Choroid plexus epithelial cell (primary cell): ENCODE measurements at regions not wholly inside any gene's neighbourhood (a gene's known extent, or its start where the extent isn't known, plus 50 kb on each side); places are given as distances from the start of the nearest gene placed in this dataset.

Experiments
- DNase-seq: peaks from one replicate; pipeline ENCODE4 v3.0.0-alpha.2; 2010; ENCODE audit warnings: low read depth
- H3K4me3 ChIP-seq: 2 replicates; pipeline ENCODE4 v1.5.1; 2011; ENCODE audit warnings: low read depth, mild to moderate bottlenecking, control low read depth, low read length, moderate library complexity
- CTCF ChIP-seq: conservative IDR thresholded peaks from 2 replicates; pipeline ENCODE4 v1.5.1; 2011; ENCODE audit warnings: low read depth, mild to moderate bottlenecking, control low read depth, inconsistent platforms, low read length, moderate library complexity

DNA sequence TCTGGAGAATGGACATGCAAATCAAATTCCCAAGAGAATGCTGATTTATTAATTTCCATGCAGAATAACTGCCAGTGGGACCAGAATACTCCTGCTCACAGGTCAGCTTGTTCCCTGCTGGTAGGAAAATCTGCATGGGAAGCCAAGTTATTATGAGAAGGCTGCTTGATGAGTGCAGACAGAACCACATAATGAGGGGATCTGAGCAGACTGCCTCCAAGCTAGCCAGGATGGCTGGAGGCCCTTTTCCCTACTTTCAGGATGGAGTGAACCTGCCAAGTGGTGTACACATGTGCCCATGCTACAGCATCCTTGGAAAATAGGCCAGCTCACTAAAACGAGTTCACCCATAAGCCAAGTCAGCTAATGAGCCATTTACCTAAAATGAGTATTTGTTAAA, 55.2 kb upstream of the ZBED5 start:
- no peak for TF ChIP-seq CTCF
- DNase-seq: no peak
- no peak overlapping the region for H3K4me3 ChIP-seq

- no peak for TF ChIP-seq CTCF
- H3K4me3 ChIP-seq: no peak overlapping the region
- no peak for DNase-seq
Observed at GRCh38 chr11:10911907-10912306, 54.1 kb upstream of the ZBED5 start.

GRCh38 chr11:10909141-10909883, 51.5 kb upstream of the ZBED5 start:
- peak; percentile 40 for DNase-seq
- TF ChIP-seq CTCF: no peak
- no peak overlapping the region for H3K4me3 ChIP-seq

DNA sequence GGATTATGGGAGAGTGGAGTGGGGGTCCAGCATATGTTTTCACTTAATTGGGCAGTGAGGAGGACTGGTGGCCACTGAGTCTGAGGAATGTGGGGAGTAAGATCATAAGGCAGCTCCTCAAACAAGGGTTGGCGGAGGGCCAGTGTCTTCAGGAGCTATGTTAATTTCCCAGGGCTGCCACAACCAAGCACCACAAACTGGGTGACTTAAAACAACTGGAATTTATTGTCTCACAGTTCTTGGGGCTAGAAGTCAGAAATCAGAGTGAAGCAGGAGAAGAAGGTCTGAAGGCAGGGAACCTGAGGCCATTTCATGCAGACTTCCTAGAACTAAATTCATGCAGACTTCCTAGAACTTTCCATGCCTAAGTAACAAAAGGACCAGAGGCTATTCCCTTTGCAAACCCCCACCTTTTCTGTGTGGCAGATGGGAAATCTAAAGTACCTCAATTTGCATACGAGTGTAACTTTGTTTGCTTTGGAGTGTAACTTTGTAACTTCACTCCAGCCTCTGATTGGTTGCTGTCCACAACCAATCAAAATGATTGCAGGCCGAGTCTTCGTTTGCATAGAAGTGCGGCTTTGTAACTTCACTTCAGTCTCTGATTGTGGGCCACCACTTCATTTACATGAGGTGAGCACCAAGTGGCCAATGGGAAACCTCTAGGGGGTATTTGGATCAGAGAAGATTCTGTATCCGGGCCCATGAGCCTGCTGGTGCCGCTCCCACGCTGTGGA, 50.5 kb upstream of the ZBED5 start:
- H3K4me3 ChIP-seq: no peak overlapping the region
- DNase-seq: peak; percentile 90
- TF ChIP-seq CTCF: no peak
